ENCODE measurements at regions not wholly inside any gene's neighbourhood (a gene's known extent, or its start where the extent isn't known, plus 50 kb on each side); places are given as distances from the start of the nearest gene placed in this dataset. TPM values are rescaled to one million over a fixed set of nuclear protein-coding genes. Genes with fewer than 3 reads are reported as not detected.

DNA sequence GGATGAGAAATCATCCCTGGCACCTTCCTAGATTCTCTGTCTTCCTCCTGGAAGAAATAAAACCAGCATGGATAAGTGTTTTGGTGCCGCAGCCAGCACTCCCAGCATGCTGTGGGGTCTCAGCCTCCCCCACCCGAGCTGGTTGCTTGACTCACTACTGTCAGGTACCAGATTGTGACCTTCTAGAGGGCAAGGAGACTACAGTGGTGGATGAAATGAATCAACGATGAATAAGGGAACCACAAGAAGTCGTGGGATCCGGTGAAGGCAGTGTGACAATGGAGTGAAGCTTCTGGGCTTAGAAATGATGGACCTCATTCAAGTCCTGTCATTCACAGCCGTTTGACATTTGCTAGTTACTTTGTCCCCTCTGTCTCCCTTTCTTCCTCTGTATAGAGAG lies 50.2 kb upstream of the SLCO3A1 start:
- Histone ChIP-seq H3K4me2 (no peak overlapping the region), H3K36me3 (ENCODE audit: insufficient read depth) (no peaks in the 10 kb centered on the region), H2AFZ (no peak overlapping the region), H3K9me2 (ENCODE audit: insufficient read depth) (no peaks in the 10 kb centered on the region), H4K20me1 (replicated peaks; ENCODE audit: insufficient read depth) (no peaks in the 10 kb centered on the region), H3K4me3 (no peak overlapping the region), H3F3A (replicated peaks; ENCODE audit: low read depth) (no peaks in the 10 kb centered on the region), H3K27ac (ENCODE audit: low read depth) (no peak overlapping the region), H3K4me1 (ENCODE audit: insufficient read depth) (no peaks in the 10 kb centered on the region), H3K79me2 (replicated peaks; ENCODE audit: insufficient read depth) (no peaks in the 10 kb centered on the region), H3K27me3 (ENCODE audit: insufficient read depth) (no peaks in the 10 kb centered on the region)
- H3K36me3 Mint-ChIP-seq (ENCODE audit: low read depth): no peaks in the 10 kb centered on the region
- no peaks in the 10 kb centered on the region; the same call in 1 of the 3 replicates for H3K9me3 Mint-ChIP-seq
- no peak overlapping the region for H3K27ac Mint-ChIP-seq
- H3K4me1 Mint-ChIP-seq: no peaks in the 10 kb centered on the region
- TF ChIP-seq POLR2AphosphoS5 (IDR thresholded peaks at IDR 0.05; ENCODE audit: low read depth) (no peak), NANOG (IDR thresholded peaks at IDR 0.05; ENCODE audit: borderline replicate concordance) (no peak)
- TF ChIP-seq, protein P1, sequence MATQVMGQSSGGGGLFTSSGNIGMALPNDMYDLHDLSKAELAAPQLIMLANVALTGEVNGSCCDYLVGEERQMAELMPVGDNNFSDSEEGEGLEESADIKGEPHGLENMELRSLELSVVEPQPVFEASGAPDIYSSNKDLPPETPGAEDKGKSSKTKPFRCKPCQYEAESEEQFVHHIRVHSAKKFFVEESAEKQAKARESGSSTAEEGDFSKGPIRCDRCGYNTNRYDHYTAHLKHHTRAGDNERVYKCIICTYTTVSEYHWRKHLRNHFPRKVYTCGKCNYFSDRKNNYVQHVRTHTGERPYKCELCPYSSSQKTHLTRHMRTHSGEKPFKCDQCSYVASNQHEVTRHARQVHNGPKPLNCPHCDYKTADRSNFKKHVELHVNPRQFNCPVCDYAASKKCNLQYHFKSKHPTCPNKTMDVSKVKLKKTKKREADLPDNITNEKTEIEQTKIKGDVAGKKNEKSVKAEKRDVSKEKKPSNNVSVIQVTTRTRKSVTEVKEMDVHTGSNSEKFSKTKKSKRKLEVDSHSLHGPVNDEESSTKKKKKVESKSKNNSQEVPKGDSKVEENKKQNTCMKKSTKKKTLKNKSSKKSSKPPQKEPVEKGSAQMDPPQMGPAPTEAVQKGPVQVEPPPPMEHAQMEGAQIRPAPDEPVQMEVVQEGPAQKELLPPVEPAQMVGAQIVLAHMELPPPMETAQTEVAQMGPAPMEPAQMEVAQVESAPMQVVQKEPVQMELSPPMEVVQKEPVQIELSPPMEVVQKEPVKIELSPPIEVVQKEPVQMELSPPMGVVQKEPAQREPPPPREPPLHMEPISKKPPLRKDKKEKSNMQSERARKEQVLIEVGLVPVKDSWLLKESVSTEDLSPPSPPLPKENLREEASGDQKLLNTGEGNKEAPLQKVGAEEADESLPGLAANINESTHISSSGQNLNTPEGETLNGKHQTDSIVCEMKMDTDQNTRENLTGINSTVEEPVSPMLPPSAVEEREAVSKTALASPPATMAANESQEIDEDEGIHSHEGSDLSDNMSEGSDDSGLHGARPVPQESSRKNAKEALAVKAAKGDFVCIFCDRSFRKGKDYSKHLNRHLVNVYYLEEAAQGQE (IDR thresholded peaks at IDR 0.05; ENCODE audit: unreplicated experiment): no peak
- TF ChIP-seq, protein P2, sequence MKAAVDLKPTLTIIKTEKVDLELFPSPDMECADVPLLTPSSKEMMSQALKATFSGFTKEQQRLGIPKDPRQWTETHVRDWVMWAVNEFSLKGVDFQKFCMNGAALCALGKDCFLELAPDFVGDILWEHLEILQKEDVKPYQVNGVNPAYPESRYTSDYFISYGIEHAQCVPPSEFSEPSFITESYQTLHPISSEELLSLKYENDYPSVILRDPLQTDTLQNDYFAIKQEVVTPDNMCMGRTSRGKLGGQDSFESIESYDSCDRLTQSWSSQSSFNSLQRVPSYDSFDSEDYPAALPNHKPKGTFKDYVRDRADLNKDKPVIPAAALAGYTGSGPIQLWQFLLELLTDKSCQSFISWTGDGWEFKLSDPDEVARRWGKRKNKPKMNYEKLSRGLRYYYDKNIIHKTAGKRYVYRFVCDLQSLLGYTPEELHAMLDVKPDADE (IDR thresholded peaks at IDR 0.05): no peak
- peaks cover 3% of the 10 kb centered on the region for H3K27me3 Mint-ChIP-seq (ENCODE audit: insufficient read depth, low read depth, poor library complexity)
- no peak overlapping the region for H3K4me3 Mint-ChIP-seq
- no peak for DNase-seq (ENCODE audit: low spot score)
- ATAC-seq: no peak

Small RNAs in the stretch of these regions (small RNA-seq; reads per million reads assigned to genes)
- not detected for gene AC107958.1 (ENCODE audit: low replicate concordance)
